SHP77 (cell line): ENCODE measurements at regions not wholly inside any gene's neighbourhood (a gene's known extent, or its start where the extent isn't known, plus 50 kb on each side); places are given as distances from the start of the nearest gene placed in this dataset.

Source experiments
- DNase-seq, 2 experiments: peaks; one replicate each; lab custom pipeline; 2025; lab: John Stamatoyannopoulos, UW

DNA sequence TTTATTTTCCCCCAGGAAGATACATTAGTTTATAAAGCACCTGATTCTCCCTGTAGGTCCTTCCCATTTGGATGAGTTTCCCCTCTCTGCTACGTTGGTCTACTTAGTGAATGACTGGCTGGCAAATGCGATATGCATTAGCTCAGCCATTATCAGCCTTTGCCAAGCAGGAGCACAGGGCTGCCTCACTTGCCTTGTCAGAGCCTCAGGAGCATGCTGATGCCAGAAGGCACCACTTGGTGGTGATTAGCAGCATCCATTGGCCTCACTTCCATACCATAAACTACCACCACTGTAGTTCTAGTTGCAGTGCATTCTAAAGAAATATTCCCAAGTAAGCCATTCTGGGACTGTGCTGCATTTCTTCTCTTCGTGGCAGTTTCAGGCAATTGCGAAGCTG, 442.8 kb upstream of the CHST9 start:
- no peak for DNase-seq

DNA sequence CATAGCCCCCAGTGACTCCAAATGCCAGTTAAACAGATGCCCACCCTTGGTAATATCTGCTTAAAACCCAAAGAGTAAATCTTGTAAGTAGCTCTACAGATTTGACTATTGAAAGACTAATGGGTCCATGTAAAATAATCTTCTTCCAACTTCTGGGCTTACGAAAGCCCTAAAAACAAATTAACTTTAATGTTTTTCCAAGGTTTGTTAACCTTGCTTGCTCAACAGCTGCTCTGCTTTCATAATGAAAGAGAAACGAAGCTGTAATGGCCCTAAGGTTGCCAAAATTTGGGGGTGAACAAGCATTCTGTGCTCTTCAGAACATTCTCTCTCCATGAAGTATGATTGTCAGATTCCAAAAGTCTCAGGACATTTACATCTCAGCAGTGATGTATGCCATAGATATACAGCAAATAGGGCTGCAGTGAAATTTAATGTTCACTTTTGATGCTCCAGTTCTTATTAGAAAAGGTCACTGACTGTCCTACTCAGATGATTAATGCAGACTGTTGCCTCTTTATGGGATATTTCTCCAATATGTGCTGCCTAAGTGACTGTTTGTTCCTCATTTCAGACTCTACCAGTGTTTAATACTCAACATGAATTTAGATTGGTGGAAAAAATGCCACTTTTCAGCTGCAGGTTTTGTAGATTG, 436.3 kb upstream of the CHST9 start:
- no peak for DNase-seq

DNA sequence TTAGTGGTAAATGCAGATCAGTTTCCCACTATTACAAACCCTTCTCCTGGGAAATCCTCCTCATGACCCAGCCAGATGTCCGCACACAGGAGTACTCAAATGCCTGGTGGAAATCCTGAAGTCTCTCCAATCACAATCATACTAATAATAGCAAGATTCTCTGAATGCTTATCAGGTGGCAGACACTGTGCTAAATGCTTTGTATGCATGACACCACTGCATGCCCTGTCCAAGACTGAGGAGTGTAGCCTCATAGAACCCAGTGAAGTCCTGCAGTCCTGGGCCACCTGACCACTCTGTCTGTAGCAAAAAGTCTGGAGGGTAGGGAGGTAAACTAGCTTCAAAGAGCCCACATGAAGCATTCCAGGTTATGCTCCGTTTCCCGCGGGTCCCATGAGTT, 434.8 kb upstream of the CHST9 start:
- no peak for DNase-seq

DNA sequence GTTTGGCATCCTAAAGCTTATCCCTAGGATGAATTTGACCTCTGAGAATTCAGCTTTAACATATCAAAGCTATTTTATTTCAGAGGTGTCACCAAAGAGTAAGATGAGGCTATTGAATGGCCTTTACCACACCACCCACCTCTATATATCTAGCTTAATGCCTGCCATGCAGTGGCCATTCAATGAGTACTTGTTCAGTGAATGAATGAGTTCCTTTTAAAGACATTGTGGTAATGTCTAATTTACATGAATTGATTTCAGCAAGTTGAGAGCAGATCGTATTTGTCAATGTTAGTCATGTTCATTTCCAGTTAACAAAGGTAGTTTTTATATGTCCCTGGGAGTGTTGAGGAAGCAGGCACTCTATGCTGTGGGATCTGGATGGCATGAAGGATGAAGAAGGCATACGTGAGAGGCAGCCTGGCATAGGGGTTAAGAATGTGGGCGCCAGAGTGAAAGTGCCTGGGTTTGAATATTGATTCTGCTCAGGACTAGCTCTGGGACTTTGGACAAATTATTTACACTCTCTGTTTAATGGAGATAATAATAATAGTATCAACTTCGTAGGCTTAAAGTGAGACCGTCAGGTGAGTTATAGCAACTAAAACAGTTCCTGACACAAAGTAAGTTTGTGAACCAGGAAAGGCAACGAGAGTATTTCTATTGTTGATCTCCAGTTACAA, 434.1 kb upstream of the CHST9 start:
- no peak for DNase-seq

DNA sequence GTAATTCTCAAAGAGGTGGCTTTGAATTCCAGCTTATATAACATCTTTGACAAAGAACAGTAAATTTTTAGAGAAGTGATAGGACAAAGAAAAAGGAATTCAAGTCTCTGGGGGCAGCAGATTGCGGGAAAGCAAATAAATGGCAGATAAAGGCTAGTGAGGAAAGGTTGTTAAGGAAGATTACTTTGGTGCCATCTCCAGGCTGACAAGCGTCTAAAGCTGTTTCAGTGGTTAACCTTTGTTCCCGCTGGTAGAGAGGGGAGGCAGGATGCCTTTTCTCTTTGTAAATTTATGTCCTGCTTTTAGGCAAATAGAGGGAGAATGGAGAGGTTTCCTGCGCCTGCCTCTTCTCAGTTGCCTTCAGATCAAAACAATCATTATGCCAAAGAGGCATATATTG, 431.2 kb upstream of the CHST9 start:
- no peak for DNase-seq

DNA sequence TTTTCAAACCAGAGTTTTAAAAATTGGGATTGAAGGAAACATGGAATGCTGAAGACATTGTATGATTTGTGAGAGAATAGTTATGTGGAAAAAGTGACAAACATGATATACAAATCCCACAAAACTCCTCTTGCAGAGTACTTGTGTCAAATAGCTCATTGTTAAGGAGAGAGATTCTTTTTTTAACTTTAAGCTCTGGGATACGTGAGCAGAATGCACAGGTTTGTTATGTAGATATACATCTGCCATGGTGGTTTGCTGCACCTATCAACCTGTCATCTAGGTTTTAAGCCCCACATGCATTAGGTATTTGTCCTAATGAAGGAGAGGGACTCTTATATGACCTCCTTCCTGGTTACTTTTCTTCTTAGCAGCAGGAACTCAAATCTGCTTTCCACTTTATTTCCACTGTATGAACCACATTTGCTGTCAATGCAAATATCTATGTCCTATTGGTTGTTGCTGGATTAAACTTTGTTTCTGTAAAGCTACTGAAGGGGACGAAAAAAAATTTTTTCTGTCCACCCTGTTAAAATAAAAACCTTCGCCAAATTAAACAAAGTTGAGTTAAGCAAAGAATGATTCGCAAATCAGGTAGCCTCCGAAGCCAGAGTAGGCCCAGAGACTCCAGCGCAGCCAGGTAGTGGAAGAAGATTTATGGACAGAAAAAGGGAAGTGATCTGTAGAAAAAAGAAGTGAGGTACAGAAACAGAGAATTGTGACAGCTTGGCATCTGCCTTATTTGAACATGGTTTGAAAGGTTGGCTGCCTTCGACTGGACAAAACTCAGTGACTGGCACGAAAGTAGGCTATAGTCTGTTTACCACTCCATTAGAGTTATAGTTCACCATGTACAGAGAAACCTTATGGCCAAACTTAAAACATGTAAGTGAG, 430.1 kb upstream of the CHST9 start:
- no peak for DNase-seq

DNA sequence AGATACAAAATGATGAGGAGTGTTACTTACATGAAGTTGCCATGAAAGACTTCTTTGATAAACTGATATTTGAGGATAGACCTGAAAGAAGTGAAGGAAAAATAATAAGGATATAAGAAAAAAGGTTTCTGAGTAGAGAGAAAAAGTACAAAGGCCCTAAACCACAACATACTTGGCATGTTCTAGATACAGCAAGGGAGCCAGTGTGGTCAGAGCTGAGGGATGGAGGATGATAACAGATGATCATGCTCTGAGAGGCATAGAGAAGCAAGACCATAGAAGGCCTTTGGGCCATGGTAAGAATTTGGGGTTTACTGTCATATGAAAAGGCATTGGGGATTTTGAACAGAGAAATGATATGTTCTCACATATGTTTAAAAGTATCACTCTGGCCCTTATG, 424.1 kb upstream of the CHST9 start:
- no peak for DNase-seq

DNA sequence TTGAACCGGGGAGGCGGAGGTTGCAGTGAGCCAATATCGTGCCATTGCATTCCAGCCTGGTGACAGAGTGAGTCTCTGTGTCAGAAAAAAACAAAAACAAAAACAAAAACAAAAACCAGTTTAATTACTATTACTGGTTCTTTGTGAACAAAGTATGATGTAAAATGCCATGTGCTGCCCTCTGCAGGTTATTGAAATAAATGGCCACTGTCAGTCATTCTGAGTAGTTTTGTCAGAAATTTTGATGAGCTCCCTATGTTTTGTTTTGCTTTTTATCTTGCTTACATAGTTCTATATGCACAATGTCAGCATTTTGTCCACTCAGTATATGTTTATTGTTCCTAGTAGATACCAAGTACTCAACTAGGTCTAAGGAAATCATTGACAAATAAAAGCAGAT, 423.6 kb upstream of the CHST9 start:
- peak in 1 of 2 experiments; percentile 8 for DNase-seq

DNA sequence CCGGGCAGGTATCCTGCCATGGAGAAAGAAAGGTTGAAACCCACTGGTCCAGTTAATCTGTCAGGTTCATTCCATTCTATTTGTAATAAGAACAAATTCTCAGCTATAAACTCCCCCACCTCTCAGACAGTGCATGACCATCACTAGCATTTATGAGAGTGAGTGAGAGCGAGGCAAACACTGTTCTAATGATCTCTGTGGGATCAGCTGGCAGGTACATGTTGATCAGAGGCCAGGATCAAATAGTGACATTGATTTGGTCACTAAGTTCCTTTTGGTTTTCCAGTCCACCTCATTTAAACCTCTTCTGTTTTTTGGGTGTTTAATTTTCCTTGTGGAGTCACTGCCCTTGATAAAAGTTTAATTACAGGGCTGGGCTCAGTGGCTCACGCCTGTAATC, 423.1 kb upstream of the CHST9 start:
- DNase-seq = no peak

DNA sequence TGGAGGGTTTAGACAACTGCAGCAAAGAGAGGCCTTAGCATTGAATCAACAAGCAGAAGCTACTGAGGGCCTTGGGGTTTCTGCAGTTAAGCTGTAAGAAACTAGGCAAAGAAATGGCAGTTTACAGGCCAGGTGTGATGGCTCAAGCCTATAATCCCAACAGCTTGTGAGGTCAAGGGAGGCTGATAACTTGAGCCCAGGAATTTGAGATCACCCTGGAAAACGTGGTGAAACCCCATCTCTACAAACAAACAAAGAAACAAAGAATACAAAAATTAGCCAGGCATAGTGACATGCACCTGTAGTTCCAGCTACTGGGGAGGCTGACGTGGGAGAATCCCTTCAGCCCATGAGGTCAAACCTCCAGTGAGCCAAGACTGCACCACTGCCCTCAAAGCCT, 421.6 kb upstream of the CHST9 start:
- DNase-seq = no peak

DNA sequence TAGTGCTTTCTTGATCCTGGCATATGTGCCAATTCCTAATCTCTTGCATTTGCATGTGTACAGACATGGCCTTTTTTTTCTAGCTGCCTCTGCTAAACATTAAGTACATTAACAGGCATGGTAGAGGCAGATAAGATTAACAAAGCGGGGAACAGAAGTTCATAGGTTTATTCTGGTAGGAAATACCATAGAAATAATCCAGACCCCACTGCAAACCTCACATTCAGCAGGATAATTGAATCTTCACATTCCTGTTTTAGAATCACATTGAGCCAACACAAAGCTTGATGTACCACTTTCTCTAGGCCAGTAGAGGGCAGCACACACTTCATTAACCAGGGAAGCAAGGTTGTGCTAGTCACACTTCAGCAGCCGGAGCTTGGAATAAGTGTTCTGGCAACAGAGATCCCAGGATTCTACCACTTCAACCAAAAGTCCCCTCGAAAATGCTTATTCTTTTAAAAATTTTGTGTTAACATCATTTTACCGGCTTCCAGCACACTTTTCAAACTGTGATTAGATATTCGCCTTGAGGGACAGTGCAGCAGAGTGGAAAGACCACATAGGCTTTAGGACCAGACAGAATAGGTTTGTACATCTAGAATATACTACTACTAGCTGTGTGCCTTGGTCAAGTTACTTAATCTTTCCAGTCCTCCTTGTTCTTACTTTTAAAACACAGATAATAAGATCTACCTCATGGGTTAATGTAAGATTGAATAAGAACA, 420.2 kb upstream of the CHST9 start:
- DNase-seq = peak; percentile 78 to 81

DNA sequence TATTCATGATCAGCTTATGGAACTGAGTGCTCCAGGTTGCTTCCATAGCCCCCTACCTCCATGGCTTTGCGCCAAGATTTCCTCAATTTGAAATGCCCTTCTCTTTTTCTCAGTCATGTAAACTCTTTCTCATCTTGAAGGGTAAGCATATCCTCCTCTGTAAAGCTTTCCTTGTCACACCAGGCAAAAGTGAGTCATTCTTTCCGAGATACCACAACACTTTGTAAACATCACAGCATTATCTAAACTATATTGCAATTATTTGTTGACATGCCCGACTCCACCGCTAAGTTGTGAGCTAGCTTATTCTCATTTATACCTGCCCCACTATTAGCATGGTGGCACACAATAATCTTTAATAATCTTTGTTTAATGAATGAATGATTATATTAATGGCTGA, 419.5 kb upstream of the CHST9 start:
- DNase-seq = no peak

DNA sequence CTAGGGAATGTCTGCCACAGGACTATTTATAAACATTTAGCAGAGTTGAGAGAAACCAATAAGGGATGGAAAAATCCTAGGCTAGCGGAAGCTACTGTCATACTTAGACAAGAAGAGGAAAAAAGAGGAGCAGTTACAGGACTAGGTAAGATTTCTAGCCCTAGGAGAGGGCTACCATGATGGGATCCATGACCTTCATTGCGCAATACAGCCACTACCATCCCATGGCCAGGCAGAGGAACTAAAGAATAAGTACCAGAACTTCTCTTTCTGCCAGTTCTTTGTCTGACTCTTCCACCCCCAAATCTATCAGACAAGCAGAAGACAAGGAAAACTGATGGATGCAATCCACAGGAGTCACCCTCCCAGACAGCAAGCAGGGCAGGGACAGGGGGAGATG, 417.0 kb upstream of the CHST9 start:
- no peak for DNase-seq

DNA sequence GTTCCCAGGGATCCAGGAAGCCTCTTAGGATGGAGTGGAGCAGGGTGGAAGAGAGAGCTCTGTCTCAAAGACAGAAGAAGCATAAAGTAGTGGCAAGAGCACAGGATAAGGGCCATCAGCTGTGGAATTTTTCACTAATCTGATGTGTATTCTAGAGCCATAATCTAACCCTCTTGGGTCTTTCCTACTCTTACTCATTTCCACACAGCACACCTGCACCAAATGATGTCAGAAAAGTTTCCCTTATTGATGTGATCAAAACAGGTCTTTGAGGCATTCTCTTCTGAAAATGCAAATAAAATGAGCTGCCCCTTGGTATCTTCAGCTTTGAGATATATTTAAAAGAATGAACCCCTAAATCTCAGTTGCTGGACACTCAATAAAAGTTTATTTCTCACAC, 415.1 kb upstream of the CHST9 start:
- DNase-seq = no peak

DNA sequence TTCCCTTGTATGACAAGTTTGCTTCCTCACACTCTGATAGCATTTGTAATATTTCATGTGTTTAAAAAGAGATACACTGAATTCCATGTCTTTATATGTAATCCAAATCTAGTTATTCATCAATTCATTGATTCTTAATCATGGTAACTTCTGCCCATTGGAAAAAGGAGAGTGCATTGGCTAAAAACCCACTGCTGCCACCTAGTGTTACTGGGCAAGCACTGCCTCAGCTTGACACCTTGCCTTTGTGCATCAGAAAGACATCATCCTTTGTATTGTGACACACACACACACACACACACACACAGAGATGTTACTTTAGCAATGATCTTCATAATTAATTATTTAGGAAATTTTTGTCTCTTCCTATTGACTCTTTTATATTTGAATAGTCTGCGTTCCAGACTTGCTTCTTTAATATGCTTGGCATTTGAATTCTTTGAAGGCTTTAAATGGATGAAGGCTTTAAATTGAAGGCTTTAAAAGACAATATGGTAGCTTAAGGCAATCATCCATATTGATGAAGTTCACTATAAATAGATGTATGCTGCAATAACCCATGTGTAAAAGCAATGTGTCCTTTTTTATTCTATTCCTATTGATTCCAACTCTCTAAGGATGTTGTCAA, 414.2 kb upstream of the CHST9 start:
- DNase-seq = peak; percentile 34 to 46

DNA sequence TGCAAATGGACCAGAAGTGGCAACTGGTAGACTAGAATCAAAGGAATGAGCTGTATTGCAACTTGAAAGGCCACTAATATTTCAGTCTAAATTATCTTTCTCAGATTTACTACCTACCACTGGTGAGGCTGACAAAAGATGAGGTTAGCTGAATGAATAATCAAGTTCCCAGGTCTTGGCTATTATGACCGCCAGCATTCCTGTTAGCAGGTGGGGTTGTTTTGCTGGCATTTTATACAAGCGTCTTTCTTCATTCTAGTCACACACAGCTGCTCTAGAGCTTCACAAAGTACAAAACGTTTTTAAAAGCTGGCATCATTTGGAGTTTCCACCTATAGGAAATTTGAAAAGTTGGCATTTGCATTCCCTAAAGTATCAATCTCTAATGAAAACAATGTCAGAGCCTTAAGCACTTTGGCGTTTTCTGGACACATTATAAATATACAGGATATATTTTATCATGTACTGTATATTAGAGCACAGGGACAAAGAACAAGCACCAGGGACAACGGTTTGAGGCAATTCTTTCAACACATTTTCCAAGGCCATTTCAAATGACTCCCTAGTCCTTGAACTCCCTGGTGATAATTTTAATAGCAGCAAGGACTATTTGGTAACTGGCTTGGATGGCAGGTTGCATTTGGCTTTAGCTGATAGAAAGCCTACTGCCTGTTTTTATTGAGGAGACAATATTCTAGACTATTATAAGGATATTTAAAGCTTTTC, 410.2 kb upstream of the CHST9 start:
- no peak for DNase-seq

DNA sequence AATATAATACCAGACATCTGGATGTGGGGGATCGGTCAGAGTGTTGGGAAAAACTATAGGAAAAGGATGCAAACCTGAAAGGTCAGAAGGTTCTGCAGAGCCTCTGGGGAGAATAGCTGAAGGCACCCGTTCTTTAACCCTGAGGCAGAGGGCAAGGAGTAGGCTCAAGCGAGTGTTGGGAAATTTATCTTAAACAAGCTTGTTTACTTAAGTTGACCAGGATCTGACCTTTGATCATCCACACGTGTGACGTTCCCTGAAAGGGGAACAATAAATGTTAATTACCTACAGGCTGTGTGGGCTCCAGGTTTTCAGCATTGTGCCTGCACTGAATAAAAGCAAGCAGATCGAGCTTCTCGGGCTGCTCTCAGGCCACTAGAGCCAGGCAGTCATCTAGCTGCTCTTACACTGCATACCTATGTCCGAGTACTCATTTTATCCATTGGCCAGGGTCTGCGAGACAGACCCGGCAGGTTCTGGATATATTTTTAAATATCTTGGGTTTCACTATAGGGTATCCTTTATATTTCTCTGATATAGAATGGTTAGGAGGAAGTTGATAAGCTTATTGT, 400.6 kb upstream of the CHST9 start:
- DNase-seq = peak in 1 of 2 experiments; percentile 6

DNA sequence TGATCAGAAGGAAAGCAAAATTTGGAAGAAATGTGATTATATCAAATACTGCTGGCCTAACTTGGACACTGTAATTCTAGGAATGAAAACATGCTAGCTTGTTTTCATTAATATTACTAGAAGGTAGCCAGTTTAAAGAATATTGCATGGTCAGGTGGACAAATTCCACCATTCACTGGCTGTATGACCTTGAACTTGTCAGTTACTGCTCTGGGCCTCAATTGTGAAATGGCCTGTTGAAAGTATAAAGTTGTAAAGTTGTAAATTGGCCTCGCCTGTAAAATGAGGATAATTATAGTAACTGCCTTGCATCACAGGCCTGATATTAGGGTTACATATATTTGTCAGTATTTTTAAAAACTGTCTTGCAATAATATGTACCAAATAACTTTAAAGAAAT, 398.4 kb upstream of the CHST9 start:
- DNase-seq = no peak

DNA sequence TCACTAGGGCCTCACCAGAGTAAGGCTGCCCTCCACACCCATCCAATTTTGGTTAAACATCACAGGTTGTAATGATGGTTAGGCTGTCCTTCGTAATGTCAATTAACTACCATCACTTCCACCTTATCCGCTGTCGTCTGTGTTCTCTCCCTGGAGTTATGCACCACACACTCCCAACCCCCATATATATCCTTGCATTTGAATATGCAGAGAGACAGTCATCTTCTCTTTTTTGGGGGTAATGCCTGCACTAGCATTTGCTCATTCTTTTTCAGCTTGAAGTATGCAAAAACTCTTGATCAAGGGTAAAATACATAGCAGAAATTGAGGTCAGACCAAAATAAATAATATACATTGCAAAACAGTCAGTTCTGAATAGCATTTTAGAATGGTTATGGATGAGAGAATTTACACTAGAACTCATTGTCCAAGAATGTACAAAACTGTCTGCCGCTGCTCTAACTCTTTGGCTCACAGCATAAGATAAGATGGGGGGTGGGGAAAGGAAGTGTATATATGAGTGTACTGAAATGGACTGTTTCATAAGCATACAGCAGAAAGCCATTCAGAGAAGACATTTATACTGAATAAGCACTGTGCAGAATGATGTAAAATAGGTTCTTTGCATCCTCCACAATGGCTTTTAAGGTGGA, 397.8 kb upstream of the CHST9 start:
- no peak for DNase-seq

DNA sequence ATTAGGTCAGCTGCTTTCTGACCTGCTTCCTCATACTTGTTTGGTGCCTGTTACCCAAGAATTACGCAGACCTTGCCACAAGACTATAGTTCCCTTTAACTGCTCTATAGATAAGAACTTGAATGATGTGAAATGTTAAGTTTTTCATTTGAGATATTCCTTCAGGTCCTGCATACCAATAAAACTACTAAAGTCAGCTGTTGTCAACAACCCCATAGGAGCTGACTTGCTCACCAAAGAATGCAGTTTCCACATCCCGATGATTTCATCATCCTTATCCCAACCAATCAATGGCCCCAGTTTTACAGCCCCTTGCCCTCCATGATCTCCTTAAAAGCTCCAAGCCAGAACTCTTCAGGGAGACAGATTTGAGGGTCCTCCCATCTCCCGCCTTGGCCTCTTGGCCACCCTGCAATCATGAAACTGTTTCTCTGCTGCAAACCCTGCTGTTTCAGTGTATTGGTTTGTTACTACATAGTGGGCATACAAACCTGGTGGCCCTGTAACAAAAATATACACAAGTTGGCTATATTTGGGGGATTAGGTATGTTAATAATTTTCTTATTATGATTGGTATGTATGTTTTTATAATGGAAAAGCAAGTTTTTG, 396.3 kb upstream of the CHST9 start:
- DNase-seq = no peak
